ENCODE measurements at regions not wholly inside any gene's neighbourhood (a gene's known extent, or its start where the extent isn't known, plus 50 kb on each side); places are given as distances from the start of the nearest gene placed in this dataset.

- H3K27me3 ChIP-seq (ENCODE audit: insufficient read depth, low read length), result no peaks in the 10 kb centered on the region
- no peaks in the 10 kb centered on the region for H3K36me3 ChIP-seq (ENCODE audit: insufficient read depth, low read length)
- Mint-ChIP-seq H3K36me3 (ENCODE audit: low read depth, unreplicated experiment) (no peaks in the 10 kb centered on the region), H3K4me3 (ENCODE audit: unreplicated experiment) (no peak overlapping the region), H3K4me1 (ENCODE audit: low read depth, unreplicated experiment) (peaks cover 4% of the 10 kb centered on the region), H3K27me3 (ENCODE audit: low read depth, unreplicated experiment) (no peaks in the 10 kb centered on the region), H3K9me3 (ENCODE audit: unreplicated experiment) (peaks cover 2% of the 10 kb centered on the region), H3K27ac (ENCODE audit: unreplicated experiment) (peak overlapping the region; percentile 3)
- FAIRE-seq, result no peak
- H2AFZ ChIP-seq (ENCODE audit: low read depth, low read length), result no peak overlapping the region
- no peaks in the 10 kb centered on the region for H4K20me1 ChIP-seq (ENCODE audit: insufficient read depth, low read length)
- TF ChIP-seq EZH2 (IDR thresholded peaks at IDR 0.05; ENCODE audit: insufficient read depth, low read length), result no peak
- TF ChIP-seq, protein P1, sequence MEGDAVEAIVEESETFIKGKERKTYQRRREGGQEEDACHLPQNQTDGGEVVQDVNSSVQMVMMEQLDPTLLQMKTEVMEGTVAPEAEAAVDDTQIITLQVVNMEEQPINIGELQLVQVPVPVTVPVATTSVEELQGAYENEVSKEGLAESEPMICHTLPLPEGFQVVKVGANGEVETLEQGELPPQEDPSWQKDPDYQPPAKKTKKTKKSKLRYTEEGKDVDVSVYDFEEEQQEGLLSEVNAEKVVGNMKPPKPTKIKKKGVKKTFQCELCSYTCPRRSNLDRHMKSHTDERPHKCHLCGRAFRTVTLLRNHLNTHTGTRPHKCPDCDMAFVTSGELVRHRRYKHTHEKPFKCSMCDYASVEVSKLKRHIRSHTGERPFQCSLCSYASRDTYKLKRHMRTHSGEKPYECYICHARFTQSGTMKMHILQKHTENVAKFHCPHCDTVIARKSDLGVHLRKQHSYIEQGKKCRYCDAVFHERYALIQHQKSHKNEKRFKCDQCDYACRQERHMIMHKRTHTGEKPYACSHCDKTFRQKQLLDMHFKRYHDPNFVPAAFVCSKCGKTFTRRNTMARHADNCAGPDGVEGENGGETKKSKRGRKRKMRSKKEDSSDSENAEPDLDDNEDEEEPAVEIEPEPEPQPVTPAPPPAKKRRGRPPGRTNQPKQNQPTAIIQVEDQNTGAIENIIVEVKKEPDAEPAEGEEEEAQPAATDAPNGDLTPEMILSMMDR (IDR thresholded peaks at IDR 0.05; ENCODE audit: insufficient read depth, low read depth, low read length), result no peak
- no peaks in the 10 kb centered on the region for H3K79me2 ChIP-seq (ENCODE audit: insufficient read depth, low read length)
- no peak overlapping the region for H3K9ac ChIP-seq (ENCODE audit: low read length)
- no peak overlapping the region for H3K4me3 ChIP-seq (ENCODE audit: insufficient read depth, low read depth, low read length)
- H3K4me1 ChIP-seq (ENCODE audit: insufficient read depth, low read length), result no peaks in the 10 kb centered on the region
- no peak overlapping the region for H3K4me2 ChIP-seq (ENCODE audit: low read length)
- no peak for DNase-seq (ENCODE audit: low read depth)
- H3K27ac ChIP-seq (ENCODE audit: low read depth, low read length), result no peak overlapping the region
- no peaks in the 10 kb centered on the region for H3K9me3 ChIP-seq (ENCODE audit: insufficient read depth, low read depth, low read length)
These were observed 58.6 kb upstream of the GSAP start for GRCh38 chr7:77474756-77475155.

- no peaks in the 10 kb centered on the region for H4K20me1 ChIP-seq (ENCODE audit: insufficient read depth, low read length)
- Mint-ChIP-seq H3K27me3 (ENCODE audit: low read depth, unreplicated experiment) (no peaks in the 10 kb centered on the region), H3K4me1 (ENCODE audit: low read depth, unreplicated experiment) (no peaks in the 10 kb centered on the region), H3K27ac (ENCODE audit: unreplicated experiment) (no peak overlapping the region), H3K4me3 (ENCODE audit: unreplicated experiment) (no peak overlapping the region), H3K36me3 (ENCODE audit: low read depth, unreplicated experiment) (no peaks in the 10 kb centered on the region), H3K9me3 (ENCODE audit: unreplicated experiment) (peaks cover 2% of the 10 kb centered on the region)
- H2AFZ ChIP-seq (ENCODE audit: low read depth, low read length), result no peak overlapping the region
- FAIRE-seq, result no peak
- no peak for DNase-seq (ENCODE audit: low read depth)
- H3K27ac ChIP-seq (ENCODE audit: low read depth, low read length), result no peak overlapping the region
- H3K27me3 ChIP-seq (ENCODE audit: insufficient read depth, low read length), result no peaks in the 10 kb centered on the region
- H3K79me2 ChIP-seq (ENCODE audit: insufficient read depth, low read length), result no peaks in the 10 kb centered on the region
- no peak overlapping the region for H3K9ac ChIP-seq (ENCODE audit: low read length)
- no peaks in the 10 kb centered on the region for H3K4me1 ChIP-seq (ENCODE audit: insufficient read depth, low read length)
- H3K36me3 ChIP-seq (ENCODE audit: insufficient read depth, low read length), result no peaks in the 10 kb centered on the region
- H3K4me3 ChIP-seq (ENCODE audit: insufficient read depth, low read depth, low read length), result no peak overlapping the region
- no peak overlapping the region for H3K4me2 ChIP-seq (ENCODE audit: low read length)
- no peak for TF ChIP-seq EZH2 (IDR thresholded peaks at IDR 0.05; ENCODE audit: insufficient read depth, low read length)
- TF ChIP-seq, protein P1 (IDR thresholded peaks at IDR 0.05; ENCODE audit: insufficient read depth, low read depth, low read length), result no peak
- H3K9me3 ChIP-seq (ENCODE audit: insufficient read depth, low read depth, low read length), result no peaks in the 10 kb centered on the region
These were observed 57.3 kb upstream of the GSAP start for GRCh38 chr7:77473229-77474005.

DNA sequence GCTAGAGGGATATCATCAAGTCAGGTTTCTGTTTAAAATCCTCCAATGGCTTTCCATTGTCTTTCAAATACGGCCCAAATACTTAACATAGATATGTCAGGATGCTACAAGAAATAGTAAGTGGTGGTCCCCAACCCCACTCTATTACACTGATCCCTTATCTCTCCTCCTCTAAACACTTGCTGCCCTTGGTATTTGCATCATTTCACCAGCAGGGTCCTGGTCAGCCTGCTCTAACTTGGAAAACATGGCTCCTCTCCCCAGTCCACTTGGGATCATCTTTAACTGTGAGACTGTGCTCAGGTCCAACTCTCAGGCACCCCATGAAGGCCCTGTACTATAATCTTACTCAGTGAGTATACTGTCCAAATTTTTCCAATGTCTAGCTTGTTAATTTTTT, 53.8 kb upstream of the GSAP start:
- Histone ChIP-seq H3K36me3 (ENCODE audit: insufficient read depth, low read length) (no peaks in the 10 kb centered on the region), H3K4me1 (ENCODE audit: insufficient read depth, low read length) (no peaks in the 10 kb centered on the region), H3K27me3 (ENCODE audit: insufficient read depth, low read length) (no peaks in the 10 kb centered on the region), H3K4me3 (ENCODE audit: insufficient read depth, low read depth, low read length) (no peak overlapping the region), H4K20me1 (ENCODE audit: insufficient read depth, low read length) (no peaks in the 10 kb centered on the region), H3K9ac (ENCODE audit: low read length) (no peak overlapping the region), H2AFZ (ENCODE audit: low read depth, low read length) (no peak overlapping the region), H3K79me2 (ENCODE audit: insufficient read depth, low read length) (no peaks in the 10 kb centered on the region), H3K27ac (ENCODE audit: low read depth, low read length) (no peak overlapping the region), H3K9me3 (ENCODE audit: insufficient read depth, low read depth, low read length) (no peaks in the 10 kb centered on the region), H3K4me2 (ENCODE audit: low read length) (no peak overlapping the region)
- Mint-ChIP-seq H3K27ac (ENCODE audit: unreplicated experiment) (no peak overlapping the region), H3K9me3 (ENCODE audit: unreplicated experiment) (peaks cover 2% of the 10 kb centered on the region), H3K4me3 (ENCODE audit: unreplicated experiment) (no peak overlapping the region), H3K27me3 (ENCODE audit: low read depth, unreplicated experiment) (no peaks in the 10 kb centered on the region), H3K36me3 (ENCODE audit: low read depth, unreplicated experiment) (no peaks in the 10 kb centered on the region), H3K4me1 (ENCODE audit: low read depth, unreplicated experiment) (no peaks in the 10 kb centered on the region)
- TF ChIP-seq EZH2 (IDR thresholded peaks at IDR 0.05; ENCODE audit: insufficient read depth, low read length), result no peak
- TF ChIP-seq, protein P1 (IDR thresholded peaks at IDR 0.05; ENCODE audit: insufficient read depth, low read depth, low read length), result no peak
- FAIRE-seq, result no peak
- DNase-seq (ENCODE audit: low read depth), result no peak

Data from astrocyte (in vitro differentiated cells and primary cell).